SK-N-SH (cell line): ENCODE measurements at regions not wholly inside any gene's neighbourhood (a gene's known extent, or its start where the extent isn't known, plus 50 kb on each side); places are given as distances from the start of the nearest gene placed in this dataset.

Source experiments
- CTCF ChIA-PET: fragments of 300-600, 350-600 bp; formaldehyde crosslinking; extraction: SDS; loops from one replicate; lab custom pipeline; 2021; lab: Yijun Ruan, JAX
- POLR2A ChIA-PET: fragments of 350-600 bp; sonication (Branson Sonifier 250); formaldehyde crosslinking; extraction: SDS; loops from one replicate; lab custom pipeline; 2020; ENCODE audit warnings: antibody characterized with exemption, inconsistent platforms; lab: Yijun Ruan, JAX
- DNase-seq: peaks from one replicate; pipeline ENCODE4 v3.0.0; 2012
- H2AFZ ChIP-seq: fragments of 200-600 bp; sonication (generic); 2 replicates; pipeline ENCODE4 v1.8.1; 2016; ENCODE audit warnings: antibody characterized with exemption, mild to moderate bottlenecking, low read depth
- H3F3A ChIP-seq: fragments of 200-600 bp; sonication (generic); replicated peaks from 2 replicates; pipeline ENCODE3; 2016; ENCODE audit warnings: antibody characterized with exemption, mild to moderate bottlenecking; ENCODE audit not compliant: insufficient read depth
- H3K27ac ChIP-seq, 2 experiments: fragments of 200-500 bp in 1 of 2; fragments of 200-600 bp in 1 of 2; sonication (Bioruptor generic) in 1 of 2; sonication (generic), shearing (Covaris generic) in 1 of 2; 2 replicates each; pipeline versions ENCODE4 v1.5.1 to v1.6.1; 2014 to 2016; ENCODE audit warnings: low read depth in 2 of 2, inconsistent platforms in 1 of 2, low read length in 1 of 2, mild to moderate bottlenecking in 1 of 2, mixed read lengths in 1 of 2
- H3K27me3 ChIP-seq: fragments of 200-600 bp; sonication (generic), shearing (Covaris generic); 2 replicates; pipeline ENCODE4 v1.6.1; 2016; ENCODE audit warnings: mixed run types; ENCODE audit not compliant: insufficient read depth
- H3K36me3 ChIP-seq, 2 experiments: fragments of 200-500 bp in 1 of 2; fragments of 200-600 bp in 1 of 2; sonication (Bioruptor generic) in 1 of 2; sonication (generic) in 1 of 2; replicated peaks in 1 of 2; 2 replicates each; pipeline versions ENCODE3 to v1.5.1; 2014 to 2016; ENCODE audit warnings: low read length in 1 of 2, mild to moderate bottlenecking in 1 of 2; ENCODE audit not compliant: insufficient read depth in 2 of 2, control insufficient read depth in 1 of 2
- H3K4me1 ChIP-seq, 2 experiments: fragments of 200-500 bp in 1 of 2; fragments of 200-600 bp in 1 of 2; sonication (Bioruptor generic) in 1 of 2; sonication (generic), shearing (Covaris generic) in 1 of 2; 2 replicates each; pipeline versions ENCODE4 v1.5.1 to v1.6.1; 2014 to 2016; ENCODE audit warnings: low read depth in 1 of 2, low read length in 1 of 2, mixed run types in 1 of 2; ENCODE audit not compliant: insufficient read depth in 2 of 2, control insufficient read depth in 1 of 2
- H3K4me2 ChIP-seq: fragments of 200-600 bp; sonication (generic), shearing (Covaris generic); 2 replicates; pipeline ENCODE4 v1.6.1; 2017; ENCODE audit warnings: mixed run types
- H3K4me3 ChIP-seq, 2 experiments: fragments of 200-500 bp in 1 of 2; fragments of 200-600 bp in 1 of 2; sonication (Bioruptor generic) in 1 of 2; sonication (generic), shearing (Covaris generic) in 1 of 2; 2 replicates each; pipeline versions ENCODE4 v1.5.1 to v1.8.1; 2014 to 2016; ENCODE audit warnings: low read depth in 2 of 2, inconsistent platforms in 1 of 2, low read length in 1 of 2, mild to moderate bottlenecking in 1 of 2, mixed read lengths in 1 of 2, moderate library complexity in 1 of 2
- H3K79me2 ChIP-seq: fragments of 200-600 bp; sonication (generic); 2 replicates; pipeline ENCODE4 v1.8.1; 2017; ENCODE audit warnings: mild to moderate bottlenecking; ENCODE audit not compliant: insufficient read depth
- H3K9ac ChIP-seq: fragments of 200-600 bp; sonication (generic); 2 replicates; pipeline ENCODE4 v1.6.1; 2017; ENCODE audit warnings: mixed run types
- H3K9me2 ChIP-seq: fragments of 200-600 bp; sonication (generic); 2 replicates; pipeline ENCODE4 v1.6.1; 2017; ENCODE audit warnings: mixed run types
- H3K9me3 ChIP-seq: fragments of 200-600 bp; sonication (generic); 2 replicates; pipeline ENCODE4 v1.6.1; 2017; ENCODE audit warnings: mixed run types, mild to moderate bottlenecking, moderate library complexity
- H4K20me1 ChIP-seq: fragments of 200-600 bp; sonication (generic); 2 replicates; pipeline ENCODE4 v1.6.1; 2017; ENCODE audit warnings: mild to moderate bottlenecking, mixed run types; ENCODE audit not compliant: insufficient read depth
- CHD2 ChIP-seq: fragments of 150-350 bp; IDR thresholded peaks from 2 replicates; pipeline ENCODE4 v1.6.1; 2018; ENCODE audit warnings: low read length; ENCODE audit not compliant: partially characterized antibody
- EP300 ChIP-seq, 2 experiments: IDR thresholded peaks; 2 replicates each; pipeline versions ENCODE4 v1.4.0 to v1.6.1; 2012; ENCODE audit warnings: borderline replicate concordance in 1 of 2, low read depth in 1 of 2, low read length in 1 of 2
- FOXM1 ChIP-seq: IDR thresholded peaks from 2 replicates; pipeline ENCODE4 v1.4.0; 2012; ENCODE audit warnings: low read depth, mild to moderate bottlenecking
- MEF2A ChIP-seq: IDR thresholded peaks from 2 replicates; pipeline ENCODE4 v1.4.0; 2012; ENCODE audit warnings: low read depth, borderline replicate concordance
- MXI1 ChIP-seq: IDR thresholded peaks from 2 replicates; pipeline ENCODE4 v1.6.1; 2012; ENCODE audit warnings: mild to moderate bottlenecking, low read depth, low read length, improper control_type of control experiment
- NRF1 ChIP-seq: IDR thresholded peaks from 2 replicates; pipeline ENCODE4 v1.6.1; 2012; ENCODE audit warnings: low read depth, mild to moderate bottlenecking, low read length
- PBX3 ChIP-seq: IDR thresholded peaks from 2 replicates; pipeline ENCODE4; 2012
- RAD21 ChIP-seq: IDR thresholded peaks from 2 replicates; pipeline ENCODE4 v1.6.1; 2012; ENCODE audit warnings: mild to moderate bottlenecking, low read length
- RFX5 ChIP-seq: IDR thresholded peaks from 2 replicates; pipeline ENCODE4 v1.6.1; 2012; ENCODE audit warnings: mild to moderate bottlenecking, improper control_type of control experiment, low read length
- SMC3 ChIP-seq: IDR thresholded peaks from 2 replicates; pipeline ENCODE4 v1.6.1; 2012; ENCODE audit warnings: low read depth, low read length, improper control_type of control experiment
- TAF1 ChIP-seq: IDR thresholded peaks from 2 replicates; pipeline ENCODE4 v1.6.1; 2012; ENCODE audit warnings: low read depth, mild to moderate bottlenecking, low read length, moderate library complexity, borderline replicate concordance
- TCF12 ChIP-seq: IDR thresholded peaks from 2 replicates; pipeline ENCODE4 v1.4.0; 2012
- USF2 ChIP-seq: fragments of 150-350 bp; IDR thresholded peaks from 2 replicates; pipeline ENCODE4 v1.6.1; 2017; ENCODE audit warnings: antibody characterized with exemption, low read length, low read depth, borderline replicate concordance
- WGBS: methylation state at CpG from one replicate; pipeline ENCODE4 v1.1.6; 2017; ENCODE audit warnings: low lambda C conversion rate; 5-methylcytosine and 5-hydroxymethylcytosine counted together
- TF ChIP-seq, protein P1 (sequence below): fragments of 150-350 bp; IDR thresholded peaks from 2 replicates; pipeline ENCODE4 v1.6.1; 2016; ENCODE audit warnings: mild to moderate bottlenecking, low read depth, low read length
- TF ChIP-seq, protein P2 (sequence below): IDR thresholded peaks from 2 replicates; pipeline ENCODE4 v1.6.1; 2012; ENCODE audit warnings: mild to moderate bottlenecking, low read depth, low read length, moderate library complexity

DNA sequence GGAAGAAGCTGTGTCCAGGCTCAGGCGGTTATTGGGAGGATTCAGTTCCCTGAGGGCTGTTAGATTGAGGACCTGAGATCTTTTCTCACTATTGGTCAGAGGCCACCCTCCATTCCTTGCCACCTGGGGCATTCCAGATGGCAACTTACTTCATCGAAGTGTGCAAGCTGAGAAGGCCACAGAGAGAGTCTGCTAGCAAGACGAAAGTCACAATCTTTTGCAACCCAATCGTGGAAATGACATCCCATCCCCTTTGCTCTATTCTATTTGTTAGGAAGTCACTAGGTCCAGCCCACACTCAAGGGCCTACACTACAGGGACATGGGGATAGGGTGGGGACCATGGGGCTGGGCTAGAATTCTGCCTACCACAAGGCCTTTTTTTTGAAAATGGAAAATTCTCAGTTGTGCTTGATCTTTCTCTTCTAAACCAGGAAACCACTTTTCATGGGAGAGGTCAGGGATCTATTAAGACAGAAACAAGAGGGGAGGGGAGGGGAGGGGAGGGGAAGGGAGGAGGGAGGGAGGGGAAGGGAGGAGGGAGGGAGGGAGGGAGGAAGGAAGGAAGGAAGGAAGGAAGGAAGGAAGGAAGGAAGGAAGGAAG is 217.2 kb downstream of the BCAS1 start:
- POLR2A ChIA-PET = no interaction called here
- H3F3A ChIP-seq = peaks cover 2% of the 10 kb centered on the region
- no peak overlapping the region for H3K4me3 ChIP-seq
- no peak for DNase-seq
- no peak overlapping the region for H3K9ac ChIP-seq
- WGBS = 89% methylated on average over 3 of the region's 4 CpGs
- no peaks in the 10 kb centered on the region for H3K9me2 ChIP-seq
- no peaks in the 10 kb centered on the region for H3K9me3 ChIP-seq
- H2AFZ ChIP-seq = no peak overlapping the region
- H4K20me1 ChIP-seq = no peaks in the 10 kb centered on the region
- H3K27me3 ChIP-seq = no peaks in the 10 kb centered on the region
- H3K4me1 ChIP-seq = no peaks in the 10 kb centered on the region; a peak in 2 of 4 replicates
- H3K27ac ChIP-seq = no peak overlapping the region
- TF ChIP-seq TCF12 = no peak
- no peak overlapping the region for H3K4me2 ChIP-seq
- CTCF ChIA-PET = no interaction called here
- H3K79me2 ChIP-seq = no peaks in the 10 kb centered on the region
- no peaks in the 10 kb centered on the region for H3K36me3 ChIP-seq

DNA sequence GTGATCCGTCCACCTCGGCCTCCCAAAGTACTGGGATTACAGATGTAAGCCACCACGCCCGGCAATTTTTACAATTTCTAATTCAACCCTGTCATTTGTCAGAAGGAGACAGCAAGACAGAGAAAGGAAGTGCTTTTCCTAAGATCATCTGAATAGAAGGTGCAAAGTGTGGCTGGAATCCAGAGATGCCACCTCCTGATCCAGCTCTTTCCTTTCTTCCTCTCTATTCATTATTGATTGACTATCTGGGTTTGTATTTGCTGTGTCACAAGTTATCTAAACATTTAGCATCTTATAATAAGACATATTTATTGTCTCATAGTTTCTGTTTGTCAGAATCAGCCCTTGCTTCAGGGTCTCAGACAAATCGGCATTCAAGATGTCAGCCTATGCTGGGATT is 217.7 kb downstream of the BCAS1 start:
- no peak for DNase-seq
- CTCF ChIA-PET = no interaction called here

DNA sequence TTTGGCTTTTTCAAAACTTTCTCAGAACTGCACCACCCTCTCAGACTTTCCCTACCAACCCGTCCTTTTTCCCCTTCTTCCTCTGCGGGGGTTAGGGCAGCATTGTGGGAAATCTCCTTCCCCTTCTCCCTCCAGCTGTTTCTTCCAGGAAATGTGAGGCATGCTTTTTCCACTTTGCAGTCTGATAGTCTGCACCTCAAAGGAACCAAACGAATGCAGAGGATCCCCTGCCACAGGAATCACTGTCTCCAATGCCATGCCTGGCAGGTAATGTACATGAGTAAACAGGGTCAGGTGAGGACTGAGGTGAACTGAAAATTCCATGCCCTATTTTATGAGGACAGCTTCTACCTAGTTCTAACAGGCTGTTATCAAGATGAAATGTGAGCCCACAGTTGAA is 218.4 kb downstream of the BCAS1 start:
- H3K9ac ChIP-seq = no peak overlapping the region
- TF ChIP-seq USF2 = no peak
- TF ChIP-seq MEF2A = no peak
- TF ChIP-seq NRF1 = no peak
- TF ChIP-seq, protein P1, sequence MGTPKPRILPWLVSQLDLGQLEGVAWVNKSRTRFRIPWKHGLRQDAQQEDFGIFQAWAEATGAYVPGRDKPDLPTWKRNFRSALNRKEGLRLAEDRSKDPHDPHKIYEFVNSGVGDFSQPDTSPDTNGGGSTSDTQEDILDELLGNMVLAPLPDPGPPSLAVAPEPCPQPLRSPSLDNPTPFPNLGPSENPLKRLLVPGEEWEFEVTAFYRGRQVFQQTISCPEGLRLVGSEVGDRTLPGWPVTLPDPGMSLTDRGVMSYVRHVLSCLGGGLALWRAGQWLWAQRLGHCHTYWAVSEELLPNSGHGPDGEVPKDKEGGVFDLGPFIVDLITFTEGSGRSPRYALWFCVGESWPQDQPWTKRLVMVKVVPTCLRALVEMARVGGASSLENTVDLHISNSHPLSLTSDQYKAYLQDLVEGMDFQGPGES = no peak
- TF ChIP-seq TAF1 = no peak
- TF ChIP-seq EP300 (IDR thresholded peaks at IDR 0.05; ENCODE audit: borderline replicate concordance in 1 of 2, low read depth in 1 of 2, low read length in 1 of 2) = no peak
- TF ChIP-seq, protein P2, sequence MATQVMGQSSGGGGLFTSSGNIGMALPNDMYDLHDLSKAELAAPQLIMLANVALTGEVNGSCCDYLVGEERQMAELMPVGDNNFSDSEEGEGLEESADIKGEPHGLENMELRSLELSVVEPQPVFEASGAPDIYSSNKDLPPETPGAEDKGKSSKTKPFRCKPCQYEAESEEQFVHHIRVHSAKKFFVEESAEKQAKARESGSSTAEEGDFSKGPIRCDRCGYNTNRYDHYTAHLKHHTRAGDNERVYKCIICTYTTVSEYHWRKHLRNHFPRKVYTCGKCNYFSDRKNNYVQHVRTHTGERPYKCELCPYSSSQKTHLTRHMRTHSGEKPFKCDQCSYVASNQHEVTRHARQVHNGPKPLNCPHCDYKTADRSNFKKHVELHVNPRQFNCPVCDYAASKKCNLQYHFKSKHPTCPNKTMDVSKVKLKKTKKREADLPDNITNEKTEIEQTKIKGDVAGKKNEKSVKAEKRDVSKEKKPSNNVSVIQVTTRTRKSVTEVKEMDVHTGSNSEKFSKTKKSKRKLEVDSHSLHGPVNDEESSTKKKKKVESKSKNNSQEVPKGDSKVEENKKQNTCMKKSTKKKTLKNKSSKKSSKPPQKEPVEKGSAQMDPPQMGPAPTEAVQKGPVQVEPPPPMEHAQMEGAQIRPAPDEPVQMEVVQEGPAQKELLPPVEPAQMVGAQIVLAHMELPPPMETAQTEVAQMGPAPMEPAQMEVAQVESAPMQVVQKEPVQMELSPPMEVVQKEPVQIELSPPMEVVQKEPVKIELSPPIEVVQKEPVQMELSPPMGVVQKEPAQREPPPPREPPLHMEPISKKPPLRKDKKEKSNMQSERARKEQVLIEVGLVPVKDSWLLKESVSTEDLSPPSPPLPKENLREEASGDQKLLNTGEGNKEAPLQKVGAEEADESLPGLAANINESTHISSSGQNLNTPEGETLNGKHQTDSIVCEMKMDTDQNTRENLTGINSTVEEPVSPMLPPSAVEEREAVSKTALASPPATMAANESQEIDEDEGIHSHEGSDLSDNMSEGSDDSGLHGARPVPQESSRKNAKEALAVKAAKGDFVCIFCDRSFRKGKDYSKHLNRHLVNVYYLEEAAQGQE = no peak
- no peak for TF ChIP-seq MXI1
- no peak for TF ChIP-seq FOXM1
- no peak for TF ChIP-seq RFX5
- TF ChIP-seq SMC3 = no peak
- no peak for TF ChIP-seq PBX3
- TF ChIP-seq CHD2 = no peak
- no peak for TF ChIP-seq RAD21

More for the DNA sequence above, 217.7 kb downstream of the BCAS1 start:
- Histone ChIP-seq H3K9me2 (no peaks in the 10 kb centered on the region), H3K4me2 (no peak overlapping the region), H3K27me3 (no peaks in the 10 kb centered on the region), H3K4me1 (no peaks in the 10 kb centered on the region; a peak in 2 of 4 replicates), H3K9ac (no peak overlapping the region), H3K4me3 (no peak overlapping the region), H2AFZ (no peak overlapping the region), H3K79me2 (no peaks in the 10 kb centered on the region), H3K27ac (no peak overlapping the region), H3K9me3 (no peaks in the 10 kb centered on the region), H4K20me1 (no peaks in the 10 kb centered on the region), H3K36me3 (no peaks in the 10 kb centered on the region), H3F3A (peaks cover 2% of the 10 kb centered on the region)
- TF ChIP-seq MEF2A = no peak
- POLR2A ChIA-PET = no interaction called here
- WGBS = 94% methylated on average over 5 of the region's 5 CpGs

More for the DNA sequence above, 218.4 kb downstream of the BCAS1 start:
- Histone ChIP-seq H3K9me3 (no peaks in the 10 kb centered on the region), H2AFZ (no peak overlapping the region), H3K9me2 (no peaks in the 10 kb centered on the region), H3K27me3 (no peaks in the 10 kb centered on the region), H3F3A (peaks cover 2% of the 10 kb centered on the region), H4K20me1 (no peaks in the 10 kb centered on the region), H3K79me2 (no peaks in the 10 kb centered on the region), H3K27ac (no peak overlapping the region), H3K36me3 (no peaks in the 10 kb centered on the region), H3K4me3 (no peak overlapping the region), H3K4me2 (no peak overlapping the region), H3K4me1 (no peaks in the 10 kb centered on the region; a peak in 2 of 4 replicates)
- ChIA-PET CTCF (interaction anchor here (0.6 kb wide), 2 partner anchors 17 to 211 kb away, joined by 3 to 4 read pairs; no protein-coding TSS in a partner anchor), POLR2A (interaction anchor here (0.6 kb wide), 1 partner anchor 9 kb away, joined by 3 read pairs; no protein-coding TSS in a partner anchor)
- no peak for DNase-seq
- 79% methylated on average over 3 of the region's 3 CpGs for WGBS
